WTC11 (cell line): ENCODE measurements at regions not wholly inside any gene's neighbourhood (a gene's known extent, or its start where the extent isn't known, plus 50 kb on each side); places are given as distances from the start of the nearest gene placed in this dataset.

Experiments
- ATAC-seq: fragments of 200-7000 bp; cut with Tn5 transposase; 2 replicates; pipeline ENCODE4 v1.10.0; 2021; ENCODE audit warnings: mild to moderate bottlenecking, moderate library complexity
- CTCF ChIA-PET: fragments of 300-600 bp; sonication (Branson Sonifier 250); formaldehyde crosslinking; loops from one replicate; lab custom pipeline; 2021; ENCODE audit warnings: antibody characterized with exemption; lab: Charles Lee
- POLR2A ChIA-PET: fragments of 350-600 bp; sonication (Branson Sonifier 250); formaldehyde crosslinking; loops from one replicate; lab custom pipeline; 2021; ENCODE audit warnings: antibody characterized with exemption; lab: Charles Lee
- DNase-seq: peaks from one replicate; pipeline ENCODE4 v3.0.0; 2021; ENCODE audit warnings: low spot score
- H3K27ac Mint-ChIP-seq: 2 replicates; pipeline ENCODE4 v1.8.0; 2021; ENCODE audit warnings: mixed read lengths
- H3K27me3 Mint-ChIP-seq: 2 replicates; pipeline ENCODE4 v1.8.0; 2021; ENCODE audit warnings: low read depth, mild to moderate bottlenecking, moderate library complexity, mixed read lengths
- H3K36me3 Mint-ChIP-seq: 2 replicates; pipeline ENCODE4 v1.8.0; 2021; ENCODE audit warnings: mixed read lengths
- H3K4me1 Mint-ChIP-seq: 2 replicates; pipeline ENCODE4 v1.8.0; 2022; ENCODE audit warnings: mixed read lengths
- H3K4me3 Mint-ChIP-seq: 2 replicates; pipeline ENCODE4 v1.8.0; 2021; ENCODE audit warnings: mild to moderate bottlenecking, moderate library complexity, mixed read lengths
- H3K9me3 Mint-ChIP-seq: 2 replicates; pipeline ENCODE4 v1.8.0; 2021; ENCODE audit warnings: mixed read lengths
- CBFB ChIP-seq: sonication (generic); formaldehyde crosslinking; IDR thresholded peaks from 2 replicates; pipeline ENCODE4 v1.8.1; 2022; ENCODE audit warnings: mild to moderate bottlenecking, low read depth, missing genetic modification reagents
- ELF4 ChIP-seq: sonication (generic); formaldehyde crosslinking; IDR thresholded peaks from 2 replicates; pipeline ENCODE4 v1.8.1; 2022; ENCODE audit warnings: low read depth, mild to moderate bottlenecking, moderate library complexity, missing genetic modification reagents
- FOXJ3 ChIP-seq: sonication (generic); formaldehyde crosslinking; IDR thresholded peaks from 2 replicates; pipeline ENCODE4 v1.9.0; 2021; ENCODE audit warnings: missing genetic modification reagents, mild to moderate bottlenecking, borderline replicate concordance
- GABPB1 ChIP-seq: sonication (generic); formaldehyde crosslinking; IDR thresholded peaks from 2 replicates; pipeline ENCODE4 v1.8.1; 2023; ENCODE audit warnings: mild to moderate bottlenecking, missing genetic modification reagents
- GTF2I ChIP-seq: fragments of 250-450 bp; sonication (Bioruptor Pico); conservative IDR thresholded peaks from 2 replicates; pipeline ENCODE4 v1.4.0; 2021; ENCODE audit warnings: mild to moderate bottlenecking
- IRF2 ChIP-seq: sonication (generic); formaldehyde crosslinking; IDR thresholded peaks from 2 replicates; pipeline ENCODE4 v1.8.0; 2022; ENCODE audit warnings: low read depth, missing genetic modification reagents, borderline replicate concordance
- MYBL2 ChIP-seq: sonication (generic); formaldehyde crosslinking; IDR thresholded peaks from 2 replicates; pipeline ENCODE4 v1.8.1; 2023; ENCODE audit warnings: mild to moderate bottlenecking, moderate library complexity, missing genetic modification reagents
- OVOL2 ChIP-seq: fragments of 250-450 bp; sonication (Bioruptor Pico); IDR thresholded peaks from 2 replicates; pipeline ENCODE4 v1.9.0; 2021; ENCODE audit warnings: mild to moderate bottlenecking, borderline replicate concordance
- PRRX2 ChIP-seq: fragments of 250-450 bp; sonication (Bioruptor Pico); IDR thresholded peaks from 2 replicates; pipeline ENCODE4 v1.8.0; 2021; ENCODE audit warnings: mild to moderate bottlenecking
- SMAD3 ChIP-seq: sonication (generic); formaldehyde crosslinking; IDR thresholded peaks from 2 replicates; pipeline ENCODE4 v1.8.0; 2022; ENCODE audit warnings: missing genetic modification reagents, mild to moderate bottlenecking, borderline replicate concordance
- TEAD1 ChIP-seq: sonication (generic); formaldehyde crosslinking; IDR thresholded peaks from 2 replicates; pipeline ENCODE4 v1.8.0; 2022; ENCODE audit warnings: mild to moderate bottlenecking, missing genetic modification reagents
- ZNF263 ChIP-seq: sonication (generic); formaldehyde crosslinking; IDR thresholded peaks from 2 replicates; pipeline ENCODE4 v1.8.1; 2022; ENCODE audit warnings: low read depth, mild to moderate bottlenecking, moderate library complexity, missing genetic modification reagents
- ZNF671 ChIP-seq: fragments of 250-450 bp; sonication (Bioruptor Pico); IDR thresholded peaks from 2 replicates; pipeline ENCODE4 v1.8.0; 2021; ENCODE audit warnings: mild to moderate bottlenecking
- TF ChIP-seq, protein P1 (sequence below): sonication (generic); formaldehyde crosslinking; IDR thresholded peaks from 2 replicates; pipeline ENCODE4 v1.8.1; 2023; ENCODE audit warnings: mild to moderate bottlenecking, missing genetic modification reagents, moderate library complexity
- TF ChIP-seq, protein P2 (sequence below): sonication (generic); formaldehyde crosslinking; IDR thresholded peaks from 2 replicates; pipeline ENCODE4 v1.8.1; 2022; ENCODE audit warnings: mild to moderate bottlenecking, moderate library complexity, missing genetic modification reagents
- TF ChIP-seq, protein P3 (sequence below): sonication (generic); formaldehyde crosslinking; IDR thresholded peaks from 2 replicates; pipeline ENCODE4 v1.8.0; 2023; ENCODE audit warnings: missing genetic modification reagents, mild to moderate bottlenecking, borderline replicate concordance
- TF ChIP-seq, protein P4 (sequence below): sonication (generic); formaldehyde crosslinking; IDR thresholded peaks from 2 replicates; pipeline ENCODE4 v1.8.0; 2022; ENCODE audit warnings: missing genetic modification reagents
- TF ChIP-seq, protein P5 (sequence below): sonication (generic); formaldehyde crosslinking; IDR thresholded peaks from 2 replicates; pipeline ENCODE4 v1.8.0; 2022; ENCODE audit warnings: mild to moderate bottlenecking, missing genetic modification reagents
- TF ChIP-seq, protein P6 (sequence below): sonication (generic); formaldehyde crosslinking; IDR thresholded peaks from 2 replicates; pipeline ENCODE4 v1.8.1; 2022; ENCODE audit warnings: low read depth, mild to moderate bottlenecking, moderate library complexity, missing genetic modification reagents, borderline replicate concordance

DNA sequence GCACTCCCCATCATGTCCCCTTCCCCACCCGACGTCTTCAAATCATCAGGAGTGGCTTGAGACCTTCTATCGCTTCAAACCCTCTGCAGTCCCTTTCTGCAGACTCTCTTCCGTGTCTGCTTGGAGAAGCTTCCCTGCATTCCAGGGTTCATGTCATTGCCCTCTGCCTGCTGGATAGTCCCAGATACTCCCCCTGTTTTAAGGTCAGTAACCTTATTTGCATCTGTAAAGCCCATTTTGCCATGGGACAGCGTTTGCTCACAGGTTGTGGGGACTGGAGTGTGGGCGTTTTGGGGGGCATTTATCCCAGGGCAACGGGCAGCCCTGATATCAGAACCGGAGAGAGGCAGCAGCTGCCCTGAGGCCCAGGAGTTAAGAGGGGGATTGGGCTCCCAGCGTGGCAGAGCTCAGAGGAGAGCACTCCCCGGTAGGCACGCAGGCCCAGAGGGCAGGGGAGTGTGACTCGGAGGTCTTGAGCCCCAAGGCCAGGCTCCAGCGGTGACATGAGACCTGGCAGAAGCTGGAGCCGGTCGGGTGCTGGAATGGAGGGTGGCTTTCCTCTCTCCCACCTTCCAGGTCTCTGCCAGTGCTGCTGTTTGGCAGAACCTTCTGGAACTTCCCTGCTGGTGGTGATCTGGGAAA lies 73.8 kb downstream of the RTP5 start:
- no peak for DNase-seq
- H3K9me3 Mint-ChIP-seq = peaks cover 14% of the 10 kb centered on the region
- TF ChIP-seq, protein P1, sequence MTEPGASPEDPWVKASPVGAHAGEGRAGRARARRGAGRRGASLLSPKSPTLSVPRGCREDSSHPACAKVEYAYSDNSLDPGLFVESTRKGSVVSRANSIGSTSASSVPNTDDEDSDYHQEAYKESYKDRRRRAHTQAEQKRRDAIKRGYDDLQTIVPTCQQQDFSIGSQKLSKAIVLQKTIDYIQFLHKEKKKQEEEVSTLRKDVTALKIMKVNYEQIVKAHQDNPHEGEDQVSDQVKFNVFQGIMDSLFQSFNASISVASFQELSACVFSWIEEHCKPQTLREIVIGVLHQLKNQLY = no peak
- TF ChIP-seq GABPB1 (CRISPR knock-in tag) (no peak), OVOL2 (CRISPR knock-in tag) (no peak), FOXJ3 (CRISPR knock-in tag) (no peak)
- TF ChIP-seq, protein P2, sequence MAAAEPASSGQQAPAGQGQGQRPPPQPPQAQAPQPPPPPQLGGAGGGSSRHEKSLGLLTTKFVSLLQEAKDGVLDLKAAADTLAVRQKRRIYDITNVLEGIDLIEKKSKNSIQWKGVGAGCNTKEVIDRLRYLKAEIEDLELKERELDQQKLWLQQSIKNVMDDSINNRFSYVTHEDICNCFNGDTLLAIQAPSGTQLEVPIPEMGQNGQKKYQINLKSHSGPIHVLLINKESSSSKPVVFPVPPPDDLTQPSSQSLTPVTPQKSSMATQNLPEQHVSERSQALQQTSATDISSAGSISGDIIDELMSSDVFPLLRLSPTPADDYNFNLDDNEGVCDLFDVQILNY (CRISPR knock-in tag) = no peak
- TF ChIP-seq, protein P3, sequence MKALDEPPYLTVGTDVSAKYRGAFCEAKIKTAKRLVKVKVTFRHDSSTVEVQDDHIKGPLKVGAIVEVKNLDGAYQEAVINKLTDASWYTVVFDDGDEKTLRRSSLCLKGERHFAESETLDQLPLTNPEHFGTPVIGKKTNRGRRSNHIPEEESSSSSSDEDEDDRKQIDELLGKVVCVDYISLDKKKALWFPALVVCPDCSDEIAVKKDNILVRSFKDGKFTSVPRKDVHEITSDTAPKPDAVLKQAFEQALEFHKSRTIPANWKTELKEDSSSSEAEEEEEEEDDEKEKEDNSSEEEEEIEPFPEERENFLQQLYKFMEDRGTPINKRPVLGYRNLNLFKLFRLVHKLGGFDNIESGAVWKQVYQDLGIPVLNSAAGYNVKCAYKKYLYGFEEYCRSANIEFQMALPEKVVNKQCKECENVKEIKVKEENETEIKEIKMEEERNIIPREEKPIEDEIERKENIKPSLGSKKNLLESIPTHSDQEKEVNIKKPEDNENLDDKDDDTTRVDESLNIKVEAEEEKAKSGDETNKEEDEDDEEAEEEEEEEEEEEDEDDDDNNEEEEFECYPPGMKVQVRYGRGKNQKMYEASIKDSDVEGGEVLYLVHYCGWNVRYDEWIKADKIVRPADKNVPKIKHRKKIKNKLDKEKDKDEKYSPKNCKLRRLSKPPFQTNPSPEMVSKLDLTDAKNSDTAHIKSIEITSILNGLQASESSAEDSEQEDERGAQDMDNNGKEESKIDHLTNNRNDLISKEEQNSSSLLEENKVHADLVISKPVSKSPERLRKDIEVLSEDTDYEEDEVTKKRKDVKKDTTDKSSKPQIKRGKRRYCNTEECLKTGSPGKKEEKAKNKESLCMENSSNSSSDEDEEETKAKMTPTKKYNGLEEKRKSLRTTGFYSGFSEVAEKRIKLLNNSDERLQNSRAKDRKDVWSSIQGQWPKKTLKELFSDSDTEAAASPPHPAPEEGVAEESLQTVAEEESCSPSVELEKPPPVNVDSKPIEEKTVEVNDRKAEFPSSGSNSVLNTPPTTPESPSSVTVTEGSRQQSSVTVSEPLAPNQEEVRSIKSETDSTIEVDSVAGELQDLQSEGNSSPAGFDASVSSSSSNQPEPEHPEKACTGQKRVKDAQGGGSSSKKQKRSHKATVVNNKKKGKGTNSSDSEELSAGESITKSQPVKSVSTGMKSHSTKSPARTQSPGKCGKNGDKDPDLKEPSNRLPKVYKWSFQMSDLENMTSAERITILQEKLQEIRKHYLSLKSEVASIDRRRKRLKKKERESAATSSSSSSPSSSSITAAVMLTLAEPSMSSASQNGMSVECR (CRISPR knock-in tag) = no peak
- H3K36me3 Mint-ChIP-seq = peaks cover 3% of the 10 kb centered on the region; the same call in 1 of the 2 replicates
- peaks cover 28% of the 10 kb centered on the region for H3K27me3 Mint-ChIP-seq
- no peak for ATAC-seq
- CTCF ChIA-PET = no interaction called here
- no peak overlapping the region for H3K4me3 Mint-ChIP-seq
- POLR2A ChIA-PET = no interaction called here
- no peak overlapping the region for H3K27ac Mint-ChIP-seq
- peaks cover 20% of the 10 kb centered on the region for H3K4me1 Mint-ChIP-seq

DNA sequence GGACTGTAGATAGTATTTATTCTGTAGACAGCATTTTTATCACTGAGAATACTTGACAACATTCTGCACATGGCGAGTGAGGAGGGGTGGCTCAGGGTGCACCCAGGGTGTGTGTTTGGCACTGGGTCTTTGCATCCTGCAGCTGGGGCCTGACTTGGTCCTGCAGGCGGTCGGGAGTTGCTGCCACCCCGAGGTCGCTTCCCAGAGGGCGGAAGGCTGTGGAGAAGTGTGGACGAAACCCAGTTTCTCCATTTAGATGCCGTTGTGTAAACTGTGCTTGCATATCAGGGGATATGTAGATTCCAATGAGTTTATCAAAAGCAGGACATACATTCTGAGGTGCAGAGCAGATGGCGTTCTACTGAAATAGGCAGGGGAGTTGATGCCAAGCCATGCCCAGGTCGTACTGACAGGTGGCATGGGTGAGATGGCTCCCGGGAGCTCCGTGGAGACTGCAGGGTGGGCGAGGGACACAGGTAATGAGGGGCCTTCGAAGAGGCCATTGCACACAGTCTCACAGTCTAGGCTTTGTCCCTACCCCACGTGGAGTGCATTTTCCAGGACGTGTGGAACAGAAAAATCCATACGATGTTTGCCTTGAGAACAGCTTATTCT lies 74.5 kb downstream of the RTP5 start:
- peaks cover 3% of the 10 kb centered on the region; the same call in 1 of the 2 replicates for H3K36me3 Mint-ChIP-seq
- peaks cover 31% of the 10 kb centered on the region for H3K27me3 Mint-ChIP-seq
- no peak overlapping the region for H3K4me3 Mint-ChIP-seq
- DNase-seq (no peak), ATAC-seq (no peak)
- no peak overlapping the region for H3K27ac Mint-ChIP-seq
- peaks cover 20% of the 10 kb centered on the region for H3K4me1 Mint-ChIP-seq
- CTCF ChIA-PET = no interaction called here
- H3K9me3 Mint-ChIP-seq = peaks cover 11% of the 10 kb centered on the region
- POLR2A ChIA-PET = no interaction called here
- TF ChIP-seq, protein P4, sequence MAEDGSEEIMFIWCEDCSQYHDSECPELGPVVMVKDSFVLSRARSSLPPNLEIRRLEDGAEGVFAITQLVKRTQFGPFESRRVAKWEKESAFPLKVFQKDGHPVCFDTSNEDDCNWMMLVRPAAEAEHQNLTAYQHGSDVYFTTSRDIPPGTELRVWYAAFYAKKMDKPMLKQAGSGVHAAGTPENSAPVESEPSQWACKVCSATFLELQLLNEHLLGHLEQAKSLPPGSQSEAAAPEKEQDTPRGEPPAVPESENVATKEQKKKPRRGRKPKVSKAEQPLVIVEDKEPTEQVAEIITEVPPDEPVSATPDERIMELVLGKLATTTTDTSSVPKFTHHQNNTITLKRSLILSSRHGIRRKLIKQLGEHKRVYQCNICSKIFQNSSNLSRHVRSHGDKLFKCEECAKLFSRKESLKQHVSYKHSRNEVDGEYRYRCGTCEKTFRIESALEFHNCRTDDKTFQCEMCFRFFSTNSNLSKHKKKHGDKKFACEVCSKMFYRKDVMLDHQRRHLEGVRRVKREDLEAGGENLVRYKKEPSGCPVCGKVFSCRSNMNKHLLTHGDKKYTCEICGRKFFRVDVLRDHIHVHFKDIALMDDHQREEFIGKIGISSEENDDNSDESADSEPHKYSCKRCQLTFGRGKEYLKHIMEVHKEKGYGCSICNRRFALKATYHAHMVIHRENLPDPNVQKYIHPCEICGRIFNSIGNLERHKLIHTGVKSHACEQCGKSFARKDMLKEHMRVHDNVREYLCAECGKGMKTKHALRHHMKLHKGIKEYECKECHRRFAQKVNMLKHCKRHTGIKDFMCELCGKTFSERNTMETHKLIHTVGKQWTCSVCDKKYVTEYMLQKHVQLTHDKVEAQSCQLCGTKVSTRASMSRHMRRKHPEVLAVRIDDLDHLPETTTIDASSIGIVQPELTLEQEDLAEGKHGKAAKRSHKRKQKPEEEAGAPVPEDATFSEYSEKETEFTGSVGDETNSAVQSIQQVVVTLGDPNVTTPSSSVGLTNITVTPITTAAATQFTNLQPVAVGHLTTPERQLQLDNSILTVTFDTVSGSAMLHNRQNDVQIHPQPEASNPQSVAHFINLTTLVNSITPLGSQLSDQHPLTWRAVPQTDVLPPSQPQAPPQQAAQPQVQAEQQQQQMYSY (CRISPR knock-in tag) = no peak
- TF ChIP-seq, protein P5, sequence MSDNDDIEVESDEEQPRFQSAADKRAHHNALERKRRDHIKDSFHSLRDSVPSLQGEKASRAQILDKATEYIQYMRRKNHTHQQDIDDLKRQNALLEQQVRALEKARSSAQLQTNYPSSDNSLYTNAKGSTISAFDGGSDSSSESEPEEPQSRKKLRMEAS (CRISPR knock-in tag) = no peak
- TF ChIP-seq OVOL2 (CRISPR knock-in tag) = no peak
- TF ChIP-seq SMAD3 (CRISPR knock-in tag) = no peak
- no peak for TF ChIP-seq PRRX2 (CRISPR knock-in tag)
- no peak for TF ChIP-seq GABPB1 (CRISPR knock-in tag)
- TF ChIP-seq TEAD1 (CRISPR knock-in tag) = no peak
- no peak for TF ChIP-seq MYBL2 (CRISPR knock-in tag)
- no peak for TF ChIP-seq IRF2
- no peak for TF ChIP-seq CBFB
- TF ChIP-seq ZNF671 (CRISPR knock-in tag) = no peak
- TF ChIP-seq ZNF263 = no peak
- no peak for TF ChIP-seq GTF2I (CRISPR knock-in tag)
- TF ChIP-seq ELF4 (CRISPR knock-in tag) = no peak
- TF ChIP-seq, protein P6, sequence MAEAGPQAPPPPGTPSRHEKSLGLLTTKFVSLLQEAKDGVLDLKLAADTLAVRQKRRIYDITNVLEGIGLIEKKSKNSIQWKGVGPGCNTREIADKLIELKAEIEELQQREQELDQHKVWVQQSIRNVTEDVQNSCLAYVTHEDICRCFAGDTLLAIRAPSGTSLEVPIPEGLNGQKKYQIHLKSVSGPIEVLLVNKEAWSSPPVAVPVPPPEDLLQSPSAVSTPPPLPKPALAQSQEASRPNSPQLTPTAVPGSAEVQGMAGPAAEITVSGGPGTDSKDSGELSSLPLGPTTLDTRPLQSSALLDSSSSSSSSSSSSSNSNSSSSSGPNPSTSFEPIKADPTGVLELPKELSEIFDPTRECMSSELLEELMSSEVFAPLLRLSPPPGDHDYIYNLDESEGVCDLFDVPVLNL = no peak
